ENCODE measurements at regions not wholly inside any gene's neighbourhood (a gene's known extent, or its start where the extent isn't known, plus 50 kb on each side); places are given as distances from the start of the nearest gene placed in this dataset.

- H3K79me2 ChIP-seq (ENCODE audit: control insufficient read depth, insufficient read depth, low read length): no peaks in the 10 kb centered on the region
- H3K27ac ChIP-seq (ENCODE audit: extremely low read depth, low read depth, low read length): no peak overlapping the region
- no peaks in the 10 kb centered on the region for H3K9me1 ChIP-seq (ENCODE audit: control insufficient read depth, insufficient read depth, low read length)
- ATAC-seq (no peak), DNase-seq (ENCODE audit: extremely low read depth in 1 of 4, low spot score in 3 of 4) (no peak), FAIRE-seq (no peak)
- no peak for TF ChIP-seq ZNF140 (CRISPR knock-in tag; IDR thresholded peaks at IDR 0.05)
- TF ChIP-seq NR2F6 (CRISPR knock-in tag; IDR thresholded peaks at IDR 0.05): no peak
- TF ChIP-seq TCF7L2 (IDR thresholded peaks at IDR 0.05; ENCODE audit: low read depth, low read length): no peak
- under 1% methylated on average over 19 of the region's 19 CpGs for WGBS (ENCODE audit: insufficient coverage, low coverage, missing lambda C conversion rate)
- no peaks in the 10 kb centered on the region for H3K36me3 ChIP-seq (ENCODE audit: control insufficient read depth, insufficient read depth, low read length)
- 0 out of 5 replicates have a peak, but pooled peaks cover 0 to 3% of the 10 kb centered on the region in 2 experiments for H3K4me1 ChIP-seq (replicated peaks in 1 of 2; ENCODE audit: control insufficient read depth in 2 of 2, insufficient read depth in 2 of 2, low read length in 2 of 2)
- in situ Hi-C loops (cut with MboI) (no loop called here), intact Hi-C loops (cut with micrococcal nuclease) (no loop called here)
- H3K9ac ChIP-seq (ENCODE audit: insufficient read depth in 1 of 2, low read depth in 2 of 2, low read length in 2 of 2): no peak overlapping the region
- CTCF ChIA-PET (ENCODE audit: low intra/inter-chr PET ratio): interaction anchor here (0.6 kb wide), 1 partner anchor 782 kb away, joined by 4 read pairs; no protein-coding TSS in a partner anchor
- POLR2A ChIA-PET: no interaction called here
- H3K27me3 ChIP-seq (ENCODE audit: control insufficient read depth in 2 of 2, insufficient read depth in 2 of 2, low read length in 2 of 2): peaks cover 5 to 33% of the 10 kb centered on the region in 2 experiments; a peak in 4 of 5 replicates
- no peak overlapping the region for H2AFZ ChIP-seq (ENCODE audit: low read depth, low read length)
- H3K4me3 ChIP-seq: no peak overlapping the region
- H3K4me2 ChIP-seq (ENCODE audit: insufficient read depth, low read length): no peak overlapping the region
- BruUV-seq (replicated peaks): no TSS peak
- no peaks in the 10 kb centered on the region for H4K20me1 ChIP-seq (replicated peaks; ENCODE audit: control insufficient read depth, insufficient read depth, low read length)
- H3K9me3 ChIP-seq (replicated peaks; ENCODE audit: control insufficient read depth, insufficient read depth, low read depth, low read length): no peaks in the 10 kb centered on the region
Measured at GRCh38 chr10:31697271-31698180, 231.1 kb downstream of the ARHGAP12 start.
